ENCODE measurements at regions not wholly inside any gene's neighbourhood (a gene's known extent, or its start where the extent isn't known, plus 50 kb on each side); places are given as distances from the start of the nearest gene placed in this dataset.

- in situ Hi-C loops (cut with HindIII; ENCODE audit: low sequenced_read_pairs), result no loop called here
These were observed 265.0 kb upstream of the IRX4 start for GRCh38 chr5:2147504-2148311.

GRCh38 chr5:2143646-2144353 is 261.1 kb upstream of the IRX4 start:
- in situ Hi-C loops (cut with HindIII; ENCODE audit: low sequenced_read_pairs), result no loop called here

GRCh38 chr5:2143088-2143487 is 260.4 kb upstream of the IRX4 start:
- in situ Hi-C loops (cut with HindIII; ENCODE audit: low sequenced_read_pairs), result no loop called here

GRCh38 chr5:2142456-2142954 is 259.8 kb upstream of the IRX4 start:
- in situ Hi-C loops (cut with HindIII; ENCODE audit: low sequenced_read_pairs), result no loop called here

GRCh38 chr5:2141254-2142000 is 258.7 kb upstream of the IRX4 start:
- in situ Hi-C loops (cut with HindIII; ENCODE audit: low sequenced_read_pairs), result no loop called here

GRCh38 chr5:2140501-2141175 is 257.9 kb upstream of the IRX4 start:
- in situ Hi-C loops (cut with HindIII; ENCODE audit: low sequenced_read_pairs), result no loop called here

- in situ Hi-C loops (cut with HindIII; ENCODE audit: low sequenced_read_pairs), result no loop called here
These were observed 256.8 kb upstream of the IRX4 start for GRCh38 chr5:2139478-2139877.

GRCh38 chr5:2138896-2139295 is 256.2 kb upstream of the IRX4 start:
- in situ Hi-C loops (cut with HindIII; ENCODE audit: low sequenced_read_pairs), result no loop called here

- in situ Hi-C loops (cut with HindIII; ENCODE audit: low sequenced_read_pairs), result no loop called here
These were observed 254.8 kb upstream of the IRX4 start for GRCh38 chr5:2137444-2138050.

- in situ Hi-C loops (cut with HindIII; ENCODE audit: low sequenced_read_pairs), result no loop called here
These were observed 254.1 kb upstream of the IRX4 start for GRCh38 chr5:2136728-2137333.

- in situ Hi-C loops (cut with HindIII; ENCODE audit: low sequenced_read_pairs), result no loop called here
These were observed 253.1 kb upstream of the IRX4 start for GRCh38 chr5:2135833-2136232.

- in situ Hi-C loops (cut with HindIII; ENCODE audit: low sequenced_read_pairs), result no loop called here
These were observed 252.6 kb upstream of the IRX4 start for GRCh38 chr5:2135354-2135753.

GRCh38 chr5:2134543-2135292 is 252.0 kb upstream of the IRX4 start:
- in situ Hi-C loops (cut with HindIII; ENCODE audit: low sequenced_read_pairs), result no loop called here

GRCh38 chr5:2133936-2134335 is 251.2 kb upstream of the IRX4 start:
- in situ Hi-C loops (cut with HindIII; ENCODE audit: low sequenced_read_pairs), result no loop called here

GRCh38 chr5:2133080-2133479 is 250.4 kb upstream of the IRX4 start:
- in situ Hi-C loops (cut with HindIII; ENCODE audit: low sequenced_read_pairs), result no loop called here

- in situ Hi-C loops (cut with HindIII; ENCODE audit: low sequenced_read_pairs), result no loop called here
These were observed 249.7 kb upstream of the IRX4 start for GRCh38 chr5:2132497-2132847.

- in situ Hi-C loops (cut with HindIII; ENCODE audit: low sequenced_read_pairs), result no loop called here
These were observed 249.2 kb upstream of the IRX4 start for GRCh38 chr5:2131826-2132496.

GRCh38 chr5:2131196-2131595 is 248.5 kb upstream of the IRX4 start:
- in situ Hi-C loops (cut with HindIII; ENCODE audit: low sequenced_read_pairs), result no loop called here

- in situ Hi-C loops (cut with HindIII; ENCODE audit: low sequenced_read_pairs), result no loop called here
These were observed 247.6 kb upstream of the IRX4 start for GRCh38 chr5:2130361-2130760.
